H4 (cell line): ENCODE measurements at regions not wholly inside any gene's neighbourhood (a gene's known extent, or its start where the extent isn't known, plus 50 kb on each side); places are given as distances from the start of the nearest gene placed in this dataset.
"Not testable (repeated sequence)": the region's sequence is repeated elsewhere in the genome, so short reads cannot be mapped to it uniquely, and the experiment has no call there.

Experiments used
- DNase-seq: peaks from one replicate; pipeline ENCODE4 v3.0.0-alpha.2; 2015; ENCODE audit warnings: low spot score

- no peak for DNase-seq
These were observed 352.5 kb upstream of the EPHA4 start for GRCh38 chr2:221924576-221924975.

- DNase-seq: no peak
These were observed 343.8 kb upstream of the EPHA4 start for GRCh38 chr2:221915926-221916325.

- no peak for DNase-seq
These were observed 342.3 kb upstream of the EPHA4 start for GRCh38 chr2:221914334-221914880.

GRCh38 chr2:221911890-221912289 lies 339.8 kb upstream of the EPHA4 start:
- DNase-seq: no peak

GRCh38 chr2:221911321-221911720 lies 339.2 kb upstream of the EPHA4 start:
- DNase-seq: no peak

- DNase-seq: no peak
These were observed 336.4 kb upstream of the EPHA4 start for GRCh38 chr2:221908518-221908917.

- no peak for DNase-seq
These were observed 325.6 kb upstream of the EPHA4 start for GRCh38 chr2:221897718-221898117.

- no peak for DNase-seq
These were observed 324.5 kb upstream of the EPHA4 start for GRCh38 chr2:221896505-221897151.

GRCh38 chr2:221895366-221896121 lies 323.4 kb upstream of the EPHA4 start:
- DNase-seq: no peak

- no peak for DNase-seq
These were observed 321.4 kb upstream of the EPHA4 start for GRCh38 chr2:221893501-221893900.

- DNase-seq: not testable (repeated sequence)
These were observed 319.9 kb upstream of the EPHA4 start for GRCh38 chr2:221892006-221892405.

- DNase-seq: no peak
These were observed 311.9 kb upstream of the EPHA4 start for GRCh38 chr2:221883976-221884375.

GRCh38 chr2:221876016-221876415 lies 303.9 kb upstream of the EPHA4 start:
- no peak for DNase-seq

GRCh38 chr2:221874444-221874843 lies 302.3 kb upstream of the EPHA4 start:
- no peak for DNase-seq

- DNase-seq: no peak
These were observed 285.6 kb upstream of the EPHA4 start for GRCh38 chr2:221857719-221858118.

GRCh38 chr2:221853297-221853696 lies 281.2 kb upstream of the EPHA4 start:
- no peak for DNase-seq

GRCh38 chr2:221851531-221852045 lies 279.5 kb upstream of the EPHA4 start:
- DNase-seq: peak; percentile 81

GRCh38 chr2:221850076-221850475 lies 278.0 kb upstream of the EPHA4 start:
- DNase-seq: peak; percentile 15

GRCh38 chr2:221848286-221848685 lies 276.2 kb upstream of the EPHA4 start:
- no peak for DNase-seq

GRCh38 chr2:221845021-221845365 lies 272.9 kb upstream of the EPHA4 start:
- no peak for DNase-seq

GRCh38 chr2:221844212-221845020 lies 272.3 kb upstream of the EPHA4 start:
- DNase-seq: no peak

- no peak for DNase-seq
These were observed 264.0 kb upstream of the EPHA4 start for GRCh38 chr2:221836095-221836494.
